Parathyroid adenoma (tissue), 2 donors: ENCODE measurements at regions not wholly inside any gene's neighbourhood (a gene's known extent, or its start where the extent isn't known, plus 50 kb on each side); places are given as distances from the start of the nearest gene placed in this dataset.

Source experiments
- H2AFZ ChIP-seq: fragments of 300-600 bp; sonication (generic); one replicate; pipeline ENCODE4 v1.7.0; 2017; ENCODE audit warnings: antibody characterized with exemption, mild to moderate bottlenecking
- H3K27ac ChIP-seq: fragments of 300-600 bp; sonication (generic); one replicate; pipeline ENCODE4 v1.7.0; 2017
- H3K27me3 ChIP-seq: fragments of 300-600 bp; sonication (generic); one replicate; pipeline ENCODE4 v1.7.0; 2017; ENCODE audit warnings: low read length; ENCODE audit not compliant: control insufficient read depth, insufficient read depth
- H3K36me3 ChIP-seq: fragments of 300-600 bp; sonication (generic); one replicate; pipeline ENCODE4 v1.7.0; 2017; ENCODE audit warnings: low read length; ENCODE audit not compliant: control insufficient read depth, insufficient read depth
- H3K4me1 ChIP-seq: fragments of 300-600 bp; sonication (generic); one replicate; pipeline ENCODE4 v1.7.0; 2017; ENCODE audit warnings: control low read depth
- H3K4me2 ChIP-seq: fragments of 300-600 bp; sonication (generic); one replicate; pipeline ENCODE4 v1.7.0; 2017; ENCODE audit warnings: low read length
- H3K4me3 ChIP-seq: fragments of 300-600 bp; sonication (generic); one replicate; pipeline ENCODE4 v1.7.0; 2017; ENCODE audit warnings: low read depth, low read length
- H3K79me2 ChIP-seq: fragments of 300-600 bp; sonication (generic); one replicate; pipeline ENCODE4 v1.7.0; 2017; ENCODE audit warnings: control low read depth
- H3K9ac ChIP-seq: fragments of 300-600 bp; sonication (generic); one replicate; pipeline ENCODE4 v1.7.0; 2017; ENCODE audit warnings: mild to moderate bottlenecking
- H3K9me3 ChIP-seq: fragments of 300-600 bp; sonication (generic); one replicate; pipeline ENCODE4 v1.7.0; 2017; ENCODE audit warnings: low read length; ENCODE audit not compliant: control insufficient read depth
- CTCF ChIP-seq: fragments of 300-600 bp; sonication (generic); IDR thresholded peaks from one replicate; pipeline ENCODE4 v1.7.0; 2017; ENCODE audit warnings: antibody characterized with exemption, mild to moderate bottlenecking
- donor health status: primary hyperparathyroidism.

- no peak overlapping the region for H3K4me3 ChIP-seq
- no peaks in the 10 kb centered on the region for H3K79me2 ChIP-seq
- no peak overlapping the region for H3K27ac ChIP-seq
- H3K27me3 ChIP-seq, result no peaks in the 10 kb centered on the region
- H3K36me3 ChIP-seq, result no peaks in the 10 kb centered on the region
- H3K9me3 ChIP-seq, result no peaks in the 10 kb centered on the region
- H3K4me2 ChIP-seq, result no peak overlapping the region
- H2AFZ ChIP-seq, result no peak overlapping the region
- H3K9ac ChIP-seq, result no peak overlapping the region
- TF ChIP-seq CTCF, result no peak
- H3K4me1 ChIP-seq, result no peaks in the 10 kb centered on the region
Measured at GRCh38 chr13:50403311-50403710, 388.1 kb downstream of the KCNRG start.

- TF ChIP-seq CTCF, result no peak
- Histone ChIP-seq H3K27me3 (no peaks in the 10 kb centered on the region), H3K4me1 (no peaks in the 10 kb centered on the region), H2AFZ (no peak overlapping the region), H3K4me2 (no peak overlapping the region), H3K79me2 (no peaks in the 10 kb centered on the region), H3K27ac (no peak overlapping the region), H3K4me3 (no peak overlapping the region), H3K9ac (no peak overlapping the region), H3K36me3 (no peaks in the 10 kb centered on the region), H3K9me3 (no peaks in the 10 kb centered on the region)
Measured at GRCh38 chr13:50404116-50404515, 388.9 kb downstream of the KCNRG start.

- H3K4me1 ChIP-seq, result no peaks in the 10 kb centered on the region
- H3K27me3 ChIP-seq, result no peaks in the 10 kb centered on the region
- no peak overlapping the region for H3K9ac ChIP-seq
- H3K4me3 ChIP-seq, result no peak overlapping the region
- no peak overlapping the region for H3K4me2 ChIP-seq
- no peaks in the 10 kb centered on the region for H3K36me3 ChIP-seq
- no peak for TF ChIP-seq CTCF
- no peaks in the 10 kb centered on the region for H3K79me2 ChIP-seq
- no peak overlapping the region for H2AFZ ChIP-seq
- no peak overlapping the region for H3K27ac ChIP-seq
- H3K9me3 ChIP-seq, result no peaks in the 10 kb centered on the region
Measured at GRCh38 chr13:50404769-50405168, 389.5 kb downstream of the KCNRG start.

- H3K36me3 ChIP-seq, result no peaks in the 10 kb centered on the region
- H3K9me3 ChIP-seq, result no peaks in the 10 kb centered on the region
- no peaks in the 10 kb centered on the region for H3K27me3 ChIP-seq
- H3K4me3 ChIP-seq, result no peak overlapping the region
- H3K9ac ChIP-seq, result no peak overlapping the region
- no peaks in the 10 kb centered on the region for H3K79me2 ChIP-seq
- H3K27ac ChIP-seq, result no peak overlapping the region
- H3K4me2 ChIP-seq, result no peak overlapping the region
- no peaks in the 10 kb centered on the region for H3K4me1 ChIP-seq
- TF ChIP-seq CTCF, result no peak
- H2AFZ ChIP-seq, result no peak overlapping the region
Measured at GRCh38 chr13:50406831-50407230, 391.6 kb downstream of the KCNRG start.

- H3K27me3 ChIP-seq, result no peaks in the 10 kb centered on the region
- no peak overlapping the region for H3K9ac ChIP-seq
- no peaks in the 10 kb centered on the region for H3K79me2 ChIP-seq
- no peaks in the 10 kb centered on the region for H3K9me3 ChIP-seq
- no peak overlapping the region for H3K4me3 ChIP-seq
- no peak overlapping the region for H3K27ac ChIP-seq
- TF ChIP-seq CTCF, result no peak
- no peak overlapping the region for H2AFZ ChIP-seq
- H3K4me2 ChIP-seq, result no peak overlapping the region
- no peaks in the 10 kb centered on the region for H3K36me3 ChIP-seq
- no peaks in the 10 kb centered on the region for H3K4me1 ChIP-seq
Measured at GRCh38 chr13:50408068-50408467, 392.8 kb downstream of the KCNRG start.
